SU-DHL-6 (cell line): ENCODE measurements at regions not wholly inside any gene's neighbourhood (a gene's known extent, or its start where the extent isn't known, plus 50 kb on each side); places are given as distances from the start of the nearest gene placed in this dataset.

Experiments used
- EZH2phosphoT487 ChIP-seq: fragments of 200-600 bp; sonication (generic), shearing (Covaris generic); conservative IDR thresholded peaks from 2 replicates; pipeline ENCODE4 v1.6.1; 2018; ENCODE audit warnings: mild to moderate bottlenecking, antibody characterized with exemption, low read length, moderate library complexity, mixed read lengths
- TF ChIP-seq, protein P1 (sequence below): fragments of 200-600 bp; sonication (generic); IDR thresholded peaks from one replicate; pipeline ENCODE4 v1.5.1; 2017; ENCODE audit warnings: antibody characterized with exemption, mild to moderate bottlenecking, low read length, moderate library complexity; ENCODE audit not compliant: insufficient read depth, poor library complexity, severe bottlenecking

DNA sequence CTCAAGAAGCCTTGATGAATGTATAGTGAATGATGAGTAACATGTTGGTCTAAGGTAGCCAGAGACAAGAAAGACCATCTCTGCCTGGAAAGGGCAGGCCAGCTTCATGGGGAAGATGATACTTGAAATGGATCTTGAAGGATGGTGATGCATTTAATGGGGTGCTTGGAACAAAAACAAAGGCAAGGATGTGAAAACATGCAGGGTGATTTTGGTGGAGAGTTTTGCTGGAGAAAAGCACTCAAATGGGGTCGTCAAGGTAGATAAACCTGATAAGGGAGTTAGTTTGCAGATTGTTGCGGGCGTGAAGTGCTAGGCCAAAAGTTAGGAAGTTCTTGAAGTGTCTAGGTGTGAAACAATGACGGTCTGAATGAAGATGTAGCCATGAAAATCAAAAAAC is 205.4 kb downstream of the HLX start:
- TF ChIP-seq, protein P1, sequence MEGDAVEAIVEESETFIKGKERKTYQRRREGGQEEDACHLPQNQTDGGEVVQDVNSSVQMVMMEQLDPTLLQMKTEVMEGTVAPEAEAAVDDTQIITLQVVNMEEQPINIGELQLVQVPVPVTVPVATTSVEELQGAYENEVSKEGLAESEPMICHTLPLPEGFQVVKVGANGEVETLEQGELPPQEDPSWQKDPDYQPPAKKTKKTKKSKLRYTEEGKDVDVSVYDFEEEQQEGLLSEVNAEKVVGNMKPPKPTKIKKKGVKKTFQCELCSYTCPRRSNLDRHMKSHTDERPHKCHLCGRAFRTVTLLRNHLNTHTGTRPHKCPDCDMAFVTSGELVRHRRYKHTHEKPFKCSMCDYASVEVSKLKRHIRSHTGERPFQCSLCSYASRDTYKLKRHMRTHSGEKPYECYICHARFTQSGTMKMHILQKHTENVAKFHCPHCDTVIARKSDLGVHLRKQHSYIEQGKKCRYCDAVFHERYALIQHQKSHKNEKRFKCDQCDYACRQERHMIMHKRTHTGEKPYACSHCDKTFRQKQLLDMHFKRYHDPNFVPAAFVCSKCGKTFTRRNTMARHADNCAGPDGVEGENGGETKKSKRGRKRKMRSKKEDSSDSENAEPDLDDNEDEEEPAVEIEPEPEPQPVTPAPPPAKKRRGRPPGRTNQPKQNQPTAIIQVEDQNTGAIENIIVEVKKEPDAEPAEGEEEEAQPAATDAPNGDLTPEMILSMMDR: no peak
- TF ChIP-seq EZH2phosphoT487: no peak
